ENCODE measurements at regions not wholly inside any gene's neighbourhood (a gene's known extent, or its start where the extent isn't known, plus 50 kb on each side); places are given as distances from the start of the nearest gene placed in this dataset.

GRCh38 chrX:3811331-3812311, 98.2 kb upstream of the PRKX start:
- TF ChIP-seq EZH2phosphoT487 (IDR thresholded peaks at IDR 0.05; ENCODE audit: borderline replicate concordance): no peak
- peak; percentile 66 for TF ChIP-seq CTCF (conservative IDR thresholded peaks at IDR 0.05; ENCODE audit: low read length)

Data from Loucy (cell line).